NCI-H2029 (cell line): ENCODE measurements at regions not wholly inside any gene's neighbourhood (a gene's known extent, or its start where the extent isn't known, plus 50 kb on each side); places are given as distances from the start of the nearest gene placed in this dataset.

Experiments
- DNase-seq: peaks from one replicate; lab custom pipeline; 2025; lab: John Stamatoyannopoulos, UW

GRCh38 chr5:54611290-54611951 is 93.9 kb downstream of the SNX18 start:
- DNase-seq = no peak

- no peak for DNase-seq
These were observed 92.8 kb downstream of the SNX18 start for GRCh38 chr5:54610197-54610944.

DNA sequence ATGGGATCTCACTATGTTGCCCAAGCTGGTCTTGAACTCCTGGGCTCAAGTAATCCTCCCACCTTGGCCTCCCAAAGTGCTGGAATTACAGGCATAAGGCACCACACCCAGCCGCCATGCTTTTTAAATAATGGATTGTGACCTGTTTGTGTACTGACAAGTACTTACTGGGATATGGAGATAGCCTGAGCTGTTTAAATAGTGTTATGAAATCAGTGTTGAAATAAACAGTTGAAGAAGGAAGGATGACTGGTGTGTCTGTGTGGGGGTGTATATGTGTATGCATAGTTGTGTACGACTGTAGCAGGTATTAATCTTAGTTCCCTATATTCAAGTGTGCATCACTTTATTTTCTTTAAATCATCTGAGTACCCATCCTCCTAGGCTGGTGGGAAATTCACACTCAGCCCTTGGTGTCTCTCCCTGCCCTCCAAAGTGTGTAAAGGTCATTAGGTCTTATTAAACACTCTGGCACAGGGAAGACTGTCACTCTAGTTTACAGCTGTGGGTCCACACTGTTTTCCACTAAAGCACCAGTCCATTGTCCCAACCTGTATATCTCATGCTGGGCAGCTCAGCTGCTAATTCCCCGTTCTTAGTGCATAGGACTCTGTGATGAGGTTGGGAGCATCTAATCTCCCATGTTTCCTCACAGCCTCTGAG is 91.0 kb downstream of the SNX18 start:
- DNase-seq = no peak

- no peak for DNase-seq
These were observed 89.4 kb downstream of the SNX18 start for GRCh38 chr5:54607006-54607405.

DNA sequence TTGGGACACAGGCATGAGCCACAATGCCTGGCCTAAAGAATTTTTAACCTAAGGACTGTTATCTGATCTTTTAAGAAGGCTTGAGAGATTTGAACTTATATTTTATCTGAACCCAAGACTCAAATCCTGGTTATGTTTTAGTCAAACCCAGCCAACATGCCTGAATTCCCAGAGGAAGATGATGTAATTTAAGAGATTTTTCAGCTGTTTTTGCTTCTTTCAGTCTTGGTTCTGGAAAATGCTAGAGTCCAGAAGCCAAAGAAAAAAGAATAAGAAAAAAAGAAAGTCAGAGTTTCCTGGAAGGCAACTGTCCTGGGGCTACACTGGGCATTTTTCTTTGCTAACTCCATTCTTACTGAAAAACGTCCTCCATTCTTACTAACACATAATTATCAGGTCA is 85.8 kb downstream of the SNX18 start:
- DNase-seq = no peak

- no peak for DNase-seq
These were observed 84.9 kb downstream of the SNX18 start for GRCh38 chr5:54602475-54602874.

GRCh38 chr5:54601411-54602230 is 84.1 kb downstream of the SNX18 start:
- no peak for DNase-seq
